ENCODE measurements at regions not wholly inside any gene's neighbourhood (a gene's known extent, or its start where the extent isn't known, plus 50 kb on each side); places are given as distances from the start of the nearest gene placed in this dataset.
"Not testable (repeated sequence)": the region's sequence is repeated elsewhere in the genome, so short reads cannot be mapped to it uniquely, and the experiment has no call there.

GRCh38 chr3:166527325-166527724 lies 690.1 kb upstream of the BCHE start:
- DNase-seq (ENCODE audit: low read depth), result no peak
- no peak for TF ChIP-seq CTCF (IDR thresholded peaks at IDR 0.05; ENCODE audit: control insufficient read depth, extremely low read depth, insufficient read depth)
- H3K4me3 ChIP-seq (ENCODE audit: low read depth, low read length), result no peak overlapping the region

- TF ChIP-seq CTCF (IDR thresholded peaks at IDR 0.05; ENCODE audit: control insufficient read depth, extremely low read depth, insufficient read depth), result no peak
- H3K4me3 ChIP-seq (ENCODE audit: low read depth, low read length), result no peak overlapping the region
- DNase-seq (ENCODE audit: low read depth), result no peak
These were observed 689.7 kb upstream of the BCHE start for GRCh38 chr3:166526881-166527280.

- H3K4me3 ChIP-seq (ENCODE audit: low read depth, low read length), result no peak overlapping the region
- no peak for DNase-seq (ENCODE audit: low read depth)
- no peak for TF ChIP-seq CTCF (IDR thresholded peaks at IDR 0.05; ENCODE audit: control insufficient read depth, extremely low read depth, insufficient read depth)
These were observed 684.8 kb upstream of the BCHE start for GRCh38 chr3:166522017-166522416.

GRCh38 chr3:166519443-166519842 lies 682.2 kb upstream of the BCHE start:
- DNase-seq (ENCODE audit: low read depth), result no peak
- no peak overlapping the region for H3K4me3 ChIP-seq (ENCODE audit: low read depth, low read length)
- no peak for TF ChIP-seq CTCF (IDR thresholded peaks at IDR 0.05; ENCODE audit: control insufficient read depth, extremely low read depth, insufficient read depth)

- TF ChIP-seq CTCF (IDR thresholded peaks at IDR 0.05; ENCODE audit: control insufficient read depth, extremely low read depth, insufficient read depth), result no peak
- no peak overlapping the region for H3K4me3 ChIP-seq (ENCODE audit: low read depth, low read length)
- DNase-seq (ENCODE audit: low read depth), result no peak
These were observed 680.8 kb upstream of the BCHE start for GRCh38 chr3:166518040-166518439.

- TF ChIP-seq CTCF (IDR thresholded peaks at IDR 0.05; ENCODE audit: control insufficient read depth, extremely low read depth, insufficient read depth), result no peak
- H3K4me3 ChIP-seq (ENCODE audit: low read depth, low read length), result no peak overlapping the region
- no peak for DNase-seq (ENCODE audit: low read depth)
These were observed 673.2 kb upstream of the BCHE start for GRCh38 chr3:166510382-166510781.

- DNase-seq (ENCODE audit: low read depth); H3K4me3 ChIP-seq (ENCODE audit: low read depth, low read length): not testable (repeated sequence)
These were observed 663.2 kb upstream of the BCHE start for GRCh38 chr3:166500420-166500819.

GRCh38 chr3:166499636-166500035 lies 662.4 kb upstream of the BCHE start:
- no peak for TF ChIP-seq CTCF (IDR thresholded peaks at IDR 0.05; ENCODE audit: control insufficient read depth, extremely low read depth, insufficient read depth)
- H3K4me3 ChIP-seq (ENCODE audit: low read depth, low read length), result no peak overlapping the region
- no peak for DNase-seq (ENCODE audit: low read depth)
